ENCODE measurements at regions not wholly inside any gene's neighbourhood (a gene's known extent, or its start where the extent isn't known, plus 50 kb on each side); places are given as distances from the start of the nearest gene placed in this dataset.

DNA sequence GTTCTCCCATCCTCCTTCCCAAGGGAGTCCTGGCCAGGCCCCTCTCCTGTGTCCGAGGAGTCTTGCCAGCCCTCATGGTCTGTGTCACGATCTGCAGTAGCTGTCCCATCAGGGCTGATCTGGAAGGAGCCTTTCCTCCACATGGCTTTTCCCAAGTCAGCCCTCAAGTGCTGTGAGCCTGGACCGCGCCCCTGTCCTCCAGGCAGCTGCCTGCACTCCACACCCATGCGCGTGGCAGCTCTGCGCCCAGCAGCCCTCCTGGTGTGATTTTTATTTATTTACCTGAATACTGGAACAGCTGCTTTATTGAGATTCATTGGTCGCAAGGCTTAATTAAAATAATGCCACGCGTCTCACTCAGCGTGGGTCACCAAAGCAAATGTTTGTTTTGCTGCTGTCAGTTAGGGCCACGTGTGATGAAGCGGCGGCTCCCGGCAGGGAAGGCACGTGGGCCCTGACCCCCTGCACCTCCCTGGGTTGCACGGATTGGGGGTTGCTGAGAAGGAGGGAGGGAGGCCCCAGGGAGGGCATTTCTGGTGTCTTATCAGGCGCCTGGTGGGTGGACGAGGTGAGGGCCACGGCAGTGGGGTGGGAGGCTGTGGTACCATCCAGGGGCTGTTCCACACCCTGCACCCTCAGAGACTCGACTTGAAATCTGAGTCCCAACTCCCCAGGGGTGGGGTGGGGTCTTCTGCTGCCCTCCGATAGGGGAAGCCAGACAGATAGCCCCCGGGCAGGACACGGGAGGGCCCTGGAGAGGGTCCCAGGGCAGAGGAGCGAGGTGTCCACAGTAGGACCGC is 206.3 kb upstream of the C14orf180 start:
- no peak overlapping the region for H3K4me3 ChIP-seq
- DNase-seq: peak in 1 of 2 donors; percentile 45
- H3K27ac ChIP-seq: no peak overlapping the region
- TF ChIP-seq POLR2AphosphoS5 (IDR thresholded peaks at IDR 0.05): no peak
- TF ChIP-seq POLR2A (IDR thresholded peaks at IDR 0.05): no peak
- TF ChIP-seq, protein P1, sequence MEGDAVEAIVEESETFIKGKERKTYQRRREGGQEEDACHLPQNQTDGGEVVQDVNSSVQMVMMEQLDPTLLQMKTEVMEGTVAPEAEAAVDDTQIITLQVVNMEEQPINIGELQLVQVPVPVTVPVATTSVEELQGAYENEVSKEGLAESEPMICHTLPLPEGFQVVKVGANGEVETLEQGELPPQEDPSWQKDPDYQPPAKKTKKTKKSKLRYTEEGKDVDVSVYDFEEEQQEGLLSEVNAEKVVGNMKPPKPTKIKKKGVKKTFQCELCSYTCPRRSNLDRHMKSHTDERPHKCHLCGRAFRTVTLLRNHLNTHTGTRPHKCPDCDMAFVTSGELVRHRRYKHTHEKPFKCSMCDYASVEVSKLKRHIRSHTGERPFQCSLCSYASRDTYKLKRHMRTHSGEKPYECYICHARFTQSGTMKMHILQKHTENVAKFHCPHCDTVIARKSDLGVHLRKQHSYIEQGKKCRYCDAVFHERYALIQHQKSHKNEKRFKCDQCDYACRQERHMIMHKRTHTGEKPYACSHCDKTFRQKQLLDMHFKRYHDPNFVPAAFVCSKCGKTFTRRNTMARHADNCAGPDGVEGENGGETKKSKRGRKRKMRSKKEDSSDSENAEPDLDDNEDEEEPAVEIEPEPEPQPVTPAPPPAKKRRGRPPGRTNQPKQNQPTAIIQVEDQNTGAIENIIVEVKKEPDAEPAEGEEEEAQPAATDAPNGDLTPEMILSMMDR (IDR thresholded peaks at IDR 0.05): no peak
- TF ChIP-seq EP300 (IDR thresholded peaks at IDR 0.05): no peak
- H3K27me3 ChIP-seq: peaks cover 0 to 58% (median 9%) of the 10 kb centered on the region in 3 donors
- 44 to 60% (median 47%) methylated on average over 17 to 26 of the region's 26 CpGs for WGBS, 5 donors
- no peaks in the 10 kb centered on the region for H3K4me1 ChIP-seq
- H3K36me3 ChIP-seq: no peaks in the 10 kb centered on the region
- intact Hi-C loops (cut with DNase I; ENCODE audit: low total_unique reads): no loop called here
- H3K9me3 ChIP-seq: no peaks in the 10 kb centered on the region

DNA sequence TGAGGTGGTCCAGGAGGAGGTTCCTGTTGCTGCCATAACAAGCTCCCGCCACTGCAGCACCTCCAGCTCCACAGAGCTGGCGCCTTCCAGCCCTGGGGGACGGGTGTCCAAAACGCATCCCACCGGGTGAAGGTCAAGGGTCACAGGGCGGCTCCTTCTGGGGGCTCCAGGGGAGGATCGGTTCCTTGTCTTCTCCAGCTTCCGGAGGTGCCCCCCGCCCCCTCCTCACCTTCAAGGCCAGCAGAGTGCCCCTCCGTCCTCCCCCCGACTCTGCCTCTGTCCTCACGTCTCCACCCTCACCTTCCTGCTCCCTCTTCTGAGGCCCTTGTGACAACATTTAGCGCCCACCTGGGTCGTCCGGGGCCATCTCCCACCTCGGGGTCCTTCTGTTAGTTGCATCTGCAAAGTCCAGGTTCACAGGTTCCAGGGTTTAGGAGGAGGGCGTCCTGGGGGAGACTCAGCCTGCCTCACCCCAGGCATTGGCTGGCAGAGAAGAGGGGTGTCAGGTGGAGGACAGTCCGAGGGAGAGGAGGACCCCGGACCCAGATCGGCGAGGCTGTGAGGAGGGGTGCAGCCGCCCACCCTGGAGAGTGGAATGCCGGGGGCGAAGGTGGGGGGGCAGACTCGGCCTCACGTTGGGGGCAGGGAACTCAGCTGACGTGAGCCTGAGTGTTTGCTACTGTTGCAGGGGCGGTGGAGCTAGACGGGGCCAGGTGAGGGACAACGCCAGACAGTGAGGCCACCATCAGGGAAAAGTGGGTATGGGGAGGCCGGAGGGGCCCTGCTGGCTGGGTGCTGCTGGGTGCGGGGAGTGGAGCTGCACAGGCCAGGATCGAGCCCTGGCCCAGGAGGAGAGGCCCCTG is 205.5 kb upstream of the C14orf180 start:
- H3K27me3 ChIP-seq: peaks cover 0 to 58% (median 4%) of the 10 kb centered on the region in 3 donors
- no peaks in the 10 kb centered on the region for H3K36me3 ChIP-seq
- no peak overlapping the region for H3K27ac ChIP-seq
- no peaks in the 10 kb centered on the region for H3K4me1 ChIP-seq
- WGBS, 5 donors: 71 to 78% (median 75%) methylated on average over 29 to 33 of the region's 33 CpGs
- intact Hi-C loops (cut with DNase I; ENCODE audit: low total_unique reads): no loop called here
- H3K4me3 ChIP-seq: no peak overlapping the region
- no peak for DNase-seq
- TF ChIP-seq EP300 (IDR thresholded peaks at IDR 0.05) (no peak), POLR2AphosphoS5 (IDR thresholded peaks at IDR 0.05) (no peak), POLR2A (IDR thresholded peaks at IDR 0.05) (no peak)
- TF ChIP-seq, protein P1 (IDR thresholded peaks at IDR 0.05): no peak
- H3K9me3 ChIP-seq: peaks cover 0 to 3% (median 0%) of the 10 kb centered on the region in 4 donors

DNA sequence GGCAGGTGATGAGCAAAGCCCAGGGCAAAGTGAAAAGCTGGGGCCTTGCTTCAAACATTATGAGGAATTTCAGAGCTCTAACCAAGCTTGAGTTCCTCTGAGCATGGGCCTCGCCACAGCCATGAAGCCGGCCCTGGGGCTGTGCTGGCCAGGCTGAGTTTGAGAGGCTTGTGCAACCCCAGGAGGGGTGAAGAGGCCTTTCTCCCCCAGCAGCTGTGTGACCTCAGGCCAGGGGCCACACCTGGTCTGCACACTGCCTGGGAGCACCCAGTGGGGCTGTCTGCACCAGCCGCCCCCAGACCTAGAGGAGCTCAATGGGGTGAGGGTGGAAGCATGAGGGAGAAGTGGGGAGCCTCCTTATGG is 204.9 kb upstream of the C14orf180 start:
- no peak for DNase-seq
- Histone ChIP-seq H3K27ac (no peak overlapping the region), H3K4me1 (no peaks in the 10 kb centered on the region), H3K36me3 (no peaks in the 10 kb centered on the region), H3K9me3 (peaks cover 0 to 9% (median 4%) of the 10 kb centered on the region in 4 donors), H3K27me3 (peaks cover 0 to 54% (median 4%) of the 10 kb centered on the region in 3 donors), H3K4me3 (no peak overlapping the region)
- TF ChIP-seq EP300 (IDR thresholded peaks at IDR 0.05) (no peak), POLR2AphosphoS5 (IDR thresholded peaks at IDR 0.05) (no peak), POLR2A (IDR thresholded peaks at IDR 0.05) (no peak)
- TF ChIP-seq, protein P1 (IDR thresholded peaks at IDR 0.05): no peak
- WGBS, 5 donors: 85 to 91% (median 86%) methylated on average over 1 to 3 of the region's 3 CpGs
- intact Hi-C loops (cut with DNase I; ENCODE audit: low total_unique reads): no loop called here

DNA sequence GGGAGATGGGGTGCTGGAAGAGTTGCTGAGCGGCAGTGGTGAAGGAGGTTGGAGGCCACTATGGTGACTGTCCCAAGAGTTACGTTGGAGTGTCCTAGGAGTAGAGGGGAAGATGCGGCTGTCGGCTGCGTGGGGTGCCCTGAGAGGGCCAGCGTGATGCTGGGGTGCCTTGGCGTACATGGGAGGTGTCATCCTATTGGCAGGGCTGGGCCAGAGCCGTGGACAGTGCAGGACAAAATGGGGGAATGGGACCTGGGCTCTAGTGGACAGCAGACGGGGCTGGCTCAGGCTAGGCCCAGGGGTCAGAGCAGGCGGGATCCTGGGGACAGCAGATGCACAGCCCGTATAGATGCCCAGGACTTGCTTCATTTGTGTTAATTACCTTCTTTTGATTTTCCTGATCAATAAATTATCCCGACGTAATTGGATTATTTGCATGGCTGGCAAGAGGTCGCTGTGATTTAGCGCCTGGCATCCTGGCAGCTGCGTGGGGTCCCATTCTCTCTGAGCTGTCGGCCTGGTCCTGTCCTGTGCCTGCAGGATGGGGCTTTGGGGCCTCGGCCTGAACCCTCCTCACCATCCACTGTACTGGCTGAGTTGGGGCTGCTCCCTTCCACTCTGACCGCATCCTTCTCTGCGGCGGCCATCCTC is 203.9 kb upstream of the C14orf180 start:
- H3K27ac ChIP-seq: no peak overlapping the region
- WGBS, 5 donors: 90 to 93% (median 92%) methylated on average over 21 of the region's 21 CpGs
- intact Hi-C loops (cut with DNase I; ENCODE audit: low total_unique reads): no loop called here

More for the DNA sequence above, 203.9 kb upstream of the C14orf180 start:
- H3K4me1 ChIP-seq: no peaks in the 10 kb centered on the region
- no peak for DNase-seq
- peaks cover 0 to 17% (median 13%) of the 10 kb centered on the region in 4 donors for H3K9me3 ChIP-seq
- peaks cover 0 to 49% (median 4%) of the 10 kb centered on the region in 3 donors for H3K27me3 ChIP-seq
- no peak overlapping the region for H3K4me3 ChIP-seq
- no peaks in the 10 kb centered on the region for H3K36me3 ChIP-seq
- TF ChIP-seq EP300 (IDR thresholded peaks at IDR 0.05): no peak
- no peak for TF ChIP-seq POLR2A (IDR thresholded peaks at IDR 0.05)
- TF ChIP-seq, protein P1 (IDR thresholded peaks at IDR 0.05): no peak
- TF ChIP-seq POLR2AphosphoS5 (IDR thresholded peaks at IDR 0.05): no peak
